Cardiac muscle cell (in vitro differentiated cells and primary cell): ENCODE measurements at regions not wholly inside any gene's neighbourhood (a gene's known extent, or its start where the extent isn't known, plus 50 kb on each side); places are given as distances from the start of the nearest gene placed in this dataset.
A peak's percentile ranks its signal among the peaks of the same experiment; 100 is the strongest.

Experiments used
- DNase-seq, 2 donors: peaks; one replicate each; pipeline versions ENCODE4 v3.0.0 to v3.0.0-alpha.2; 2010 to 2017; ENCODE audit warnings: low read depth in 1 of 2, low spot score in 1 of 2
- H3K27ac ChIP-seq: fragments of 200-600 bp; sonication (generic); 2 replicates; pipeline ENCODE4 v1.5.1; 2016
- H3K27me3 ChIP-seq: fragments of 200-600 bp; sonication (generic); 2 replicates; pipeline ENCODE4 v1.6.0; 2016; ENCODE audit warnings: control low read depth
- H3K36me3 ChIP-seq: fragments of 200-600 bp; sonication (generic); 2 replicates; pipeline ENCODE4 v1.5.1; 2016; ENCODE audit warnings: control low read depth
- H3K4me1 ChIP-seq: fragments of 200-600 bp; sonication (generic); 2 replicates; pipeline ENCODE4 v1.8.1; 2017; ENCODE audit warnings: low read depth, mild to moderate bottlenecking, mixed run types
- H3K4me3 ChIP-seq: fragments of 200-600 bp; sonication (generic); 2 replicates; pipeline ENCODE4 v1.5.1; 2016; ENCODE audit warnings: mild to moderate bottlenecking
- H3K9me3 ChIP-seq: fragments of 200-600 bp; sonication (generic); 2 replicates; pipeline ENCODE4 v1.5.1; 2017; ENCODE audit warnings: low read depth, mild to moderate bottlenecking, control low read depth
- TF ChIP-seq, protein P1 (sequence below): IDR thresholded peaks from 2 replicates; pipeline ENCODE4 v1.5.1; 2012; ENCODE audit warnings: low read depth, mild to moderate bottlenecking, low read length

DNA sequence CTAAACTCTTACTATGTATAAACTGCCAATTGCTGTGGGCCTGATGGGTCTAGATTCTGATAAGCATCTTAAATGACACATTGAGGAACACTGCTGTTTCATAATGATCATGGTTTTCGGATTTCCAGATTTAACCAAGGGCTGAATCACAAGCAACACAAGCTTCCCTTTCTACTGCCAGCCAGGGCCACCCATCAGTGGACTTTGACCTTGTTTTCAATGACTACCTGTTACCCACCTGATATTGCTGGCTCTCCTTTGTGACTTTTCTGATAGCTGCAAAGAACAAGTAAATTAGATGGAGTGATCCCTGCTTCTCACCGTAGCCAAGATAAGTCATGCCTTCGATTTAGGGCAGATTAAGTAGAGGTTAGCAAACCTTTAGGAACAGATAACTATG is 259.0 kb downstream of the PAX3 start:
- no peak for DNase-seq
- Histone ChIP-seq H3K4me1 (no peaks in the 10 kb centered on the region), H3K4me3 (no peak overlapping the region), H3K27ac (no peak overlapping the region), H3K36me3 (no peaks in the 10 kb centered on the region), H3K27me3 (peaks cover 14% of the 10 kb centered on the region), H3K9me3 (no peaks in the 10 kb centered on the region)
- TF ChIP-seq, protein P1, sequence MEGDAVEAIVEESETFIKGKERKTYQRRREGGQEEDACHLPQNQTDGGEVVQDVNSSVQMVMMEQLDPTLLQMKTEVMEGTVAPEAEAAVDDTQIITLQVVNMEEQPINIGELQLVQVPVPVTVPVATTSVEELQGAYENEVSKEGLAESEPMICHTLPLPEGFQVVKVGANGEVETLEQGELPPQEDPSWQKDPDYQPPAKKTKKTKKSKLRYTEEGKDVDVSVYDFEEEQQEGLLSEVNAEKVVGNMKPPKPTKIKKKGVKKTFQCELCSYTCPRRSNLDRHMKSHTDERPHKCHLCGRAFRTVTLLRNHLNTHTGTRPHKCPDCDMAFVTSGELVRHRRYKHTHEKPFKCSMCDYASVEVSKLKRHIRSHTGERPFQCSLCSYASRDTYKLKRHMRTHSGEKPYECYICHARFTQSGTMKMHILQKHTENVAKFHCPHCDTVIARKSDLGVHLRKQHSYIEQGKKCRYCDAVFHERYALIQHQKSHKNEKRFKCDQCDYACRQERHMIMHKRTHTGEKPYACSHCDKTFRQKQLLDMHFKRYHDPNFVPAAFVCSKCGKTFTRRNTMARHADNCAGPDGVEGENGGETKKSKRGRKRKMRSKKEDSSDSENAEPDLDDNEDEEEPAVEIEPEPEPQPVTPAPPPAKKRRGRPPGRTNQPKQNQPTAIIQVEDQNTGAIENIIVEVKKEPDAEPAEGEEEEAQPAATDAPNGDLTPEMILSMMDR: no peak

DNA sequence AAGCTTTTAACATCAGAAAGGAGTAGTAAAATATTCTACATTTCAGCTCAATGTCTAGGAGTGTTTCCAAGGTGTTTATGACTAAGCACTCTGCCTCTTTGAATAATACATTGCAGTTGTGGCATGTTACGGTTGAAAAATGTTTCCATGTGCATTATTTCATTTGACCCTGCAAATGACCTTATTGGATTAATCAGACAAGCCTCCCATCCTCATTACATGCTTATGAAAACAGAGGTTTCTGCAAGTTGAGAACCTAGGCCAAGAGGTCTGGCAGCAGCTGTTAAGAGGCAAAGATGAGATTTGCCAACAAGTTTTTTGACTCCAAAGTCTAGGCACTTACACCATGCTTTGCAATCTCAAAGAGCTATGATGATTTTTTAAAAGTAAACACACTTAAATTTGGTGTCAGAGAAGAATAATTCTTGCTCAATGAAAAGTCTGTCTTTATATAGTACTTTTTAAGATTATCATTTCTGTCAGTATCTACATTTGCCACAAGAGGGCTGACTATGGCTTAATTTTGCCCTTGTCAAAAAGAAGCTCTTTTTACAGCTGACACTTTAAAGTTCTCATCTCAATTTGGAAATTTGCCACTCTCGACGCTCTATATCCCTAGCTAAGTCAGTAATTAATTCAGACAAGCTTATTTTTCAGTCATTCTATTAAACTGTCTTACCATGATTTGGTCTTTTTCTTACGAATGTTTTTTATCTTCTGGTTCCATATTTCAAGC is 260.6 kb downstream of the PAX3 start:
- H3K9me3 ChIP-seq: no peaks in the 10 kb centered on the region
- no peaks in the 10 kb centered on the region for H3K4me1 ChIP-seq
- peak; percentile 5 to 39 for DNase-seq
- TF ChIP-seq, protein P1: no peak
- H3K4me3 ChIP-seq: no peak overlapping the region
- peaks cover 14% of the 10 kb centered on the region for H3K27me3 ChIP-seq
- H3K36me3 ChIP-seq: no peaks in the 10 kb centered on the region
- H3K27ac ChIP-seq: no peak overlapping the region

DNA sequence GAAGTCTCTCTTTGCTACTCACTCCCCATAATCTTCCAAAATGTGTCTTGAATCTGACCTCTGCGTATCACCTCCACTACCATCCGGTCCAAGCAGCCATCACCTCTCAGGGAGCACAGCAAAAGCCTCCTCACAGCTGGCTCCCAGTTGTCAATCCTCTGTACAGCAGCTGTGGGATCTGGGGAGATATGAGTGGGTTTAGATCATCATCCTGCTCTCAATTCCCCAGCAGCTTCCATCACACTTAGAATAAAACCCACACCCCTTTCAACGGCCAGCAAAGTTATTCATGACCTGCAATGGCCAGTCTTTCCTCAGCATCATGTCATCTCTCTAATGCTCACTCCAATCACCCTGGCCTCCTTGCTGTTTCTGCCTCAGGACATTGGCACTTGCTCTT is 261.6 kb downstream of the PAX3 start:
- no peaks in the 10 kb centered on the region for H3K36me3 ChIP-seq
- H3K27ac ChIP-seq: no peak overlapping the region
- TF ChIP-seq, protein P1: no peak
- H3K9me3 ChIP-seq: no peaks in the 10 kb centered on the region
- H3K4me1 ChIP-seq: no peaks in the 10 kb centered on the region
- H3K4me3 ChIP-seq: no peak overlapping the region
- H3K27me3 ChIP-seq: peaks cover 14% of the 10 kb centered on the region
- no peak for DNase-seq

DNA sequence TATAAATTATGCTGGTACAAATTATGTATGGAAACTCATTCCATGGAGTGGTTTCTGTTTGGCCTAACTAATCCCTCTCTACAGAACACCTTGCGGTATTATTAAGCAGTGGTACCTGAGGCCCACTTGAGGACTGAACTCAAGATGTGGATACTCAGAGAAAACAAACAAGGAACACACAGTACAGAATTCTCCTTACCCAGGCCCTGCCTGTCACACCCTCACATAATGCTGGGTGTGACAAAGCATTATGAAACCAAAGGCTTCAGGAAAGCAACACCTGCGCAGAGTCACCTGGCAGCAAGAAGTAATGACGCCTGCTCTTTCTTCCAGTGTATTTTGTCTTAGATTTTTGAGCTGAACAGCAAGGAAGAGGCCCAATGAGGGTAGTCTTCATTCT is 264.7 kb downstream of the PAX3 start:
- H3K9me3 ChIP-seq: no peaks in the 10 kb centered on the region
- H3K4me3 ChIP-seq: no peak overlapping the region
- TF ChIP-seq, protein P1: no peak

DNA sequence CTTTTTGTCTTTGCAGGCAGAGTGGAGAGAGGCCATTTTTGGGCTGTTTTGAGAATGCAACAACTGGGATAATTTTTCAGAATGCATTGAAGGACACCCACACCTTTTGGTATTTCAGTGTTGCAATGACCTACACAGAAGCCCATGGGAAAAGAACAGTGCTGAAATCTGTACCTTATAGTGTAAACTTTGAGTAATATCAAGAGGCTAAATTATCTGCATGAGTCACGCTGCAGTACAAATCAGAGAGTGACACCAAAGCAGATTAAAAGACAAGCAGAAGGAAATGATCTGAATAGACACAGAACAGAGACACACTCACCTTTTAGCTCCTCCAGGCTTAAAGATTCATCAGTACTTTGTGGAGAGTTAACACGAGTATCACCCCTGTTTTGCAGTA is 265.3 kb downstream of the PAX3 start:
- H3K4me1 ChIP-seq: no peaks in the 10 kb centered on the region
- peaks cover 11% of the 10 kb centered on the region for H3K27me3 ChIP-seq
- no peak for DNase-seq
- no peak overlapping the region for H3K4me3 ChIP-seq
- no peak overlapping the region for H3K27ac ChIP-seq
- no peaks in the 10 kb centered on the region for H3K36me3 ChIP-seq
- TF ChIP-seq, protein P1: no peak
- H3K9me3 ChIP-seq: no peaks in the 10 kb centered on the region

More for the DNA sequence above, 264.7 kb downstream of the PAX3 start:
- Histone ChIP-seq H3K27me3 (peaks cover 11% of the 10 kb centered on the region), H3K36me3 (no peaks in the 10 kb centered on the region), H3K4me1 (no peaks in the 10 kb centered on the region), H3K27ac (no peak overlapping the region)
- no peak for DNase-seq
